GM12892 (cell line): ENCODE measurements at regions not wholly inside any gene's neighbourhood (a gene's known extent, or its start where the extent isn't known, plus 50 kb on each side); places are given as distances from the start of the nearest gene placed in this dataset.

Experiments used
- POLR2A ChIP-seq: IDR thresholded peaks from 2 replicates; pipeline ENCODE4 v1.6.1; 2011; ENCODE audit warnings: low read depth, low read length, control low read depth
- POLR2AphosphoS5 ChIP-seq: IDR thresholded peaks from 2 replicates; pipeline ENCODE4 v1.6.1; 2011; ENCODE audit warnings: low read depth, low read length, control low read depth
- TAF1 ChIP-seq: IDR thresholded peaks from 2 replicates; pipeline ENCODE4 v1.6.1; 2011; ENCODE audit warnings: low read depth, mild to moderate bottlenecking, control low read depth, low read length, borderline replicate concordance

- TF ChIP-seq POLR2AphosphoS5 (no peak), POLR2A (no peak), TAF1 (no peak)
These were observed 252.8 kb downstream of the CAAP1 start for GRCh38 chr9:26639761-26640160.
